ENCODE measurements at regions not wholly inside any gene's neighbourhood (a gene's known extent, or its start where the extent isn't known, plus 50 kb on each side); places are given as distances from the start of the nearest gene placed in this dataset.

- no peak for TF ChIP-seq POLR2A (IDR thresholded peaks at IDR 0.05)
- no peak for TF ChIP-seq EP300 (IDR thresholded peaks at IDR 0.05)
These were observed 131.9 kb upstream of the MTNR1B start for GRCh38 chr11:92837595-92837994.
